Tibial nerve (tissue), 3 donors: ENCODE measurements at regions not wholly inside any gene's neighbourhood (a gene's known extent, or its start where the extent isn't known, plus 50 kb on each side); places are given as distances from the start of the nearest gene placed in this dataset.

Experiments used
- POLR2A ChIP-seq, 2 donors: fragments of 450-650 bp; IDR thresholded peaks; one replicate each; pipeline ENCODE4 v1.6.1; 2017; ENCODE audit warnings: antibody characterized with exemption in 2 of 2, mild to moderate bottlenecking in 2 of 2, moderate library complexity in 2 of 2
- TF ChIP-seq, protein P1 (sequence below), 5 experiments: fragments of 200-600 bp in 3 of 5; fragments of 450-650 bp in 2 of 5; sonication (generic) in 3 of 5; IDR thresholded peaks; one replicate each; pipeline ENCODE4 v1.5.1; 2016 to 2019; ENCODE audit warnings: antibody characterized with exemption in 5 of 5, mild to moderate bottlenecking in 3 of 5, moderate library complexity in 2 of 5

DNA sequence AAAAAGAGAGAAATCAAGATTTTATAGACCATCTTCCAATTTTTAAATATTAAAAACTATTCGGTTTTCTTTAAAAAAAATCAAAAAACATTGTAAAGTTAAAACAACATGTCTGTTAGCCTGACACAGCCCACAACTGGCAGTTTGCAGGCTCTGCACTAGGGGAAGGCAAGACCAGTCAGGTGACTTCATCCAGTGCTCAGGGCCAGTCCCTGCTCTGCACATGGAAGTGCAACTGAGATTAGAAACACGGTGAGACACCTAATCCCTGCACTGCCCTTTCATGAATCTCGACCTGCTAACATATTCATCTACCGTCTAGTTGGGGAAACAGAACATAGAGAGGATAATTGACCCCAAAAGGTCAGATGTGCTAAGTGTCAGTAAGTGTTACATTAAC, 135.2 kb downstream of the BARD1 start:
- TF ChIP-seq, protein P1, sequence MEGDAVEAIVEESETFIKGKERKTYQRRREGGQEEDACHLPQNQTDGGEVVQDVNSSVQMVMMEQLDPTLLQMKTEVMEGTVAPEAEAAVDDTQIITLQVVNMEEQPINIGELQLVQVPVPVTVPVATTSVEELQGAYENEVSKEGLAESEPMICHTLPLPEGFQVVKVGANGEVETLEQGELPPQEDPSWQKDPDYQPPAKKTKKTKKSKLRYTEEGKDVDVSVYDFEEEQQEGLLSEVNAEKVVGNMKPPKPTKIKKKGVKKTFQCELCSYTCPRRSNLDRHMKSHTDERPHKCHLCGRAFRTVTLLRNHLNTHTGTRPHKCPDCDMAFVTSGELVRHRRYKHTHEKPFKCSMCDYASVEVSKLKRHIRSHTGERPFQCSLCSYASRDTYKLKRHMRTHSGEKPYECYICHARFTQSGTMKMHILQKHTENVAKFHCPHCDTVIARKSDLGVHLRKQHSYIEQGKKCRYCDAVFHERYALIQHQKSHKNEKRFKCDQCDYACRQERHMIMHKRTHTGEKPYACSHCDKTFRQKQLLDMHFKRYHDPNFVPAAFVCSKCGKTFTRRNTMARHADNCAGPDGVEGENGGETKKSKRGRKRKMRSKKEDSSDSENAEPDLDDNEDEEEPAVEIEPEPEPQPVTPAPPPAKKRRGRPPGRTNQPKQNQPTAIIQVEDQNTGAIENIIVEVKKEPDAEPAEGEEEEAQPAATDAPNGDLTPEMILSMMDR (IDR thresholded peaks at IDR 0.05), result no peak
- no peak for TF ChIP-seq POLR2A (IDR thresholded peaks at IDR 0.05)
